Immature natural killer cell (primary cell): ENCODE measurements at regions not wholly inside any gene's neighbourhood (a gene's known extent, or its start where the extent isn't known, plus 50 kb on each side); places are given as distances from the start of the nearest gene placed in this dataset.

ENCODE experiments used
- DNase-seq, 3 donors: peaks; one replicate each; pipeline ENCODE4 v3.0.0; 2022; ENCODE audit warnings: mixed read lengths in 1 of 3
- H3K27ac Mint-ChIP-seq, 6 donors: one replicate each; pipeline ENCODE4 v1.8.0; 2020; ENCODE audit warnings: mixed read lengths in 6 of 6, mild to moderate bottlenecking in 5 of 6, inconsistent platforms in 4 of 6, moderate library complexity in 3 of 6
- H3K27me3 Mint-ChIP-seq, 3 donors: one replicate each; pipeline ENCODE4 v1.8.0; 2020 to 2021; ENCODE audit warnings: low read depth in 3 of 3, mild to moderate bottlenecking in 3 of 3, mixed read lengths in 3 of 3, moderate library complexity in 3 of 3, inconsistent platforms in 1 of 3
- H3K36me3 Mint-ChIP-seq, 3 donors: one replicate each; pipeline ENCODE4 v1.8.0; 2020; ENCODE audit warnings: mixed read lengths in 3 of 3, inconsistent platforms in 2 of 3, mild to moderate bottlenecking in 2 of 3
- H3K4me1 Mint-ChIP-seq, 2 donors: one replicate each; pipeline ENCODE4 v1.8.0; 2020; ENCODE audit warnings: inconsistent platforms in 2 of 2, mild to moderate bottlenecking in 2 of 2, mixed read lengths in 2 of 2, moderate library complexity in 1 of 2
- H3K4me3 Mint-ChIP-seq, 5 donors: one replicate each; pipeline ENCODE4 v1.8.0; 2020; ENCODE audit warnings: mild to moderate bottlenecking in 5 of 5, mixed read lengths in 5 of 5, inconsistent platforms in 3 of 5, moderate library complexity in 3 of 5
- H3K9me3 Mint-ChIP-seq, 6 donors: one replicate each; pipeline ENCODE4 v1.8.0; 2020; ENCODE audit warnings: mild to moderate bottlenecking in 6 of 6, mixed read lengths in 6 of 6, inconsistent platforms in 4 of 6, moderate library complexity in 3 of 6

- Mint-ChIP-seq H3K9me3 (peaks cover 0 to 5% (median 0%) of the 10 kb centered on the region in 6 donors), H3K27me3 (peaks cover 0 to 1% (median 0%) of the 10 kb centered on the region in 3 donors), H3K27ac (no peak overlapping the region), H3K4me1 (no peaks in the 10 kb centered on the region), H3K4me3 (no peak overlapping the region), H3K36me3 (no peaks in the 10 kb centered on the region)
- no peak for DNase-seq
Observed at GRCh38 chr6:104638841-104639290, 220.9 kb downstream of the HACE1 start.

- Mint-ChIP-seq H3K36me3 (no peaks in the 10 kb centered on the region), H3K27me3 (peaks cover 0 to 4% (median 4%) of the 10 kb centered on the region in 3 donors), H3K4me1 (no peaks in the 10 kb centered on the region), H3K27ac (no peak overlapping the region), H3K9me3 (peaks cover 0 to 3% (median 0%) of the 10 kb centered on the region in 6 donors), H3K4me3 (no peak overlapping the region)
- DNase-seq, result no peak
Observed at GRCh38 chr6:104633125-104633524, 226.6 kb downstream of the HACE1 start.

GRCh38 chr6:104632588-104632987 is 227.1 kb downstream of the HACE1 start:
- no peaks in the 10 kb centered on the region for H3K36me3 Mint-ChIP-seq
- H3K27me3 Mint-ChIP-seq, result peaks cover 0 to 4% (median 4%) of the 10 kb centered on the region in 3 donors
- H3K4me1 Mint-ChIP-seq, result no peaks in the 10 kb centered on the region
- H3K9me3 Mint-ChIP-seq, result peaks cover 0 to 2% (median 0%) of the 10 kb centered on the region in 6 donors
- no peak overlapping the region for H3K27ac Mint-ChIP-seq
- no peak overlapping the region for H3K4me3 Mint-ChIP-seq
- no peak for DNase-seq

- Mint-ChIP-seq H3K36me3 (no peaks in the 10 kb centered on the region), H3K27ac (no peak overlapping the region), H3K9me3 (peaks cover 0 to 2% (median 0%) of the 10 kb centered on the region in 6 donors), H3K4me1 (no peaks in the 10 kb centered on the region), H3K27me3 (peaks cover 0 to 4% (median 4%) of the 10 kb centered on the region in 3 donors), H3K4me3 (no peak overlapping the region)
- no peak for DNase-seq
Observed at GRCh38 chr6:104630955-104631354, 228.8 kb downstream of the HACE1 start.

GRCh38 chr6:104630522-104630921 is 229.2 kb downstream of the HACE1 start:
- DNase-seq, result no peak
- Mint-ChIP-seq H3K27me3 (peaks cover 0 to 4% (median 4%) of the 10 kb centered on the region in 3 donors), H3K9me3 (peaks cover 0 to 2% (median 0%) of the 10 kb centered on the region in 6 donors), H3K4me1 (no peaks in the 10 kb centered on the region), H3K4me3 (no peak overlapping the region), H3K27ac (no peak overlapping the region), H3K36me3 (no peaks in the 10 kb centered on the region)

- DNase-seq, result no peak
- Mint-ChIP-seq H3K36me3 (no peaks in the 10 kb centered on the region), H3K9me3 (peaks cover 0 to 3% (median 0%) of the 10 kb centered on the region in 6 donors), H3K27ac (no peak overlapping the region), H3K4me1 (no peaks in the 10 kb centered on the region), H3K27me3 (peaks cover 0 to 4% (median 4%) of the 10 kb centered on the region in 3 donors), H3K4me3 (no peak overlapping the region)
Observed at GRCh38 chr6:104629826-104630225, 229.9 kb downstream of the HACE1 start.

- H3K27me3 Mint-ChIP-seq, result peaks cover 0 to under 1% (median 0%) of the 10 kb centered on the region in 3 donors
- no peaks in the 10 kb centered on the region for H3K36me3 Mint-ChIP-seq
- peaks cover 0 to 3% (median 0%) of the 10 kb centered on the region in 6 donors for H3K9me3 Mint-ChIP-seq
Observed at GRCh38 chr6:104625536-104625935, 234.2 kb downstream of the HACE1 start.

GRCh38 chr6:104623052-104623690 is 236.5 kb downstream of the HACE1 start:
- peaks cover 0 to 3% (median 0%) of the 10 kb centered on the region in 6 donors for H3K9me3 Mint-ChIP-seq
- no peaks in the 10 kb centered on the region for H3K4me1 Mint-ChIP-seq
- peaks cover 0 to 2% (median 0%) of the 10 kb centered on the region in 3 donors for H3K27me3 Mint-ChIP-seq
- peak overlapping the region in 1 of 5 donors; percentile 19 for H3K4me3 Mint-ChIP-seq
- DNase-seq, result no peak
- no peak overlapping the region for H3K27ac Mint-ChIP-seq
- H3K36me3 Mint-ChIP-seq, result no peaks in the 10 kb centered on the region

More at GRCh38 chr6:104625536-104625935, 234.2 kb downstream of the HACE1 start:
- Mint-ChIP-seq H3K4me3 (no peak overlapping the region), H3K4me1 (no peaks in the 10 kb centered on the region), H3K27ac (no peak overlapping the region)
- no peak for DNase-seq

- no peaks in the 10 kb centered on the region for H3K4me1 Mint-ChIP-seq
- no peak overlapping the region for H3K27ac Mint-ChIP-seq
- H3K9me3 Mint-ChIP-seq, result peaks cover 0 to 3% (median 0%) of the 10 kb centered on the region in 6 donors
- H3K27me3 Mint-ChIP-seq, result peaks cover 0 to 2% (median 0%) of the 10 kb centered on the region in 3 donors
- H3K4me3 Mint-ChIP-seq, result no peak overlapping the region
- H3K36me3 Mint-ChIP-seq, result no peaks in the 10 kb centered on the region
- DNase-seq, result no peak
Observed at GRCh38 chr6:104621396-104621795, 238.3 kb downstream of the HACE1 start.

- Mint-ChIP-seq H3K27ac (no peak overlapping the region), H3K36me3 (no peaks in the 10 kb centered on the region), H3K4me1 (no peaks in the 10 kb centered on the region), H3K4me3 (no peak overlapping the region), H3K9me3 (peaks cover 0 to 2% (median 0%) of the 10 kb centered on the region in 6 donors), H3K27me3 (peaks cover 0 to 2% (median 0%) of the 10 kb centered on the region in 3 donors)
- DNase-seq, result no peak
Observed at GRCh38 chr6:104617591-104617990, 242.1 kb downstream of the HACE1 start.

- Mint-ChIP-seq H3K4me1 (no peaks in the 10 kb centered on the region), H3K27me3 (peaks cover 0 to 3% (median 1%) of the 10 kb centered on the region in 3 donors), H3K27ac (no peak overlapping the region), H3K9me3 (peaks cover 0 to 2% (median 0%) of the 10 kb centered on the region in 6 donors), H3K36me3 (no peaks in the 10 kb centered on the region), H3K4me3 (no peak overlapping the region)
- no peak for DNase-seq
Observed at GRCh38 chr6:104614394-104614793, 245.3 kb downstream of the HACE1 start.

GRCh38 chr6:104613416-104614001 is 246.2 kb downstream of the HACE1 start:
- Mint-ChIP-seq H3K27ac (no peak overlapping the region), H3K27me3 (peaks cover 0 to 3% (median 1%) of the 10 kb centered on the region in 3 donors), H3K36me3 (no peaks in the 10 kb centered on the region), H3K9me3 (peaks cover 0 to 2% (median 0%) of the 10 kb centered on the region in 6 donors), H3K4me3 (no peak overlapping the region), H3K4me1 (no peaks in the 10 kb centered on the region)
- DNase-seq, result no peak

GRCh38 chr6:104612541-104612940 is 247.2 kb downstream of the HACE1 start:
- no peak for DNase-seq
- no peaks in the 10 kb centered on the region for H3K36me3 Mint-ChIP-seq
- peaks cover 0 to 3% (median 1%) of the 10 kb centered on the region in 3 donors for H3K27me3 Mint-ChIP-seq
- no peaks in the 10 kb centered on the region for H3K4me1 Mint-ChIP-seq
- H3K4me3 Mint-ChIP-seq, result no peak overlapping the region
- H3K27ac Mint-ChIP-seq, result no peak overlapping the region
- peaks cover 0 to 2% (median 0%) of the 10 kb centered on the region in 6 donors for H3K9me3 Mint-ChIP-seq

GRCh38 chr6:104608101-104608500 is 251.6 kb downstream of the HACE1 start:
- peaks cover 0 to 2% (median 0%) of the 10 kb centered on the region in 6 donors for H3K9me3 Mint-ChIP-seq
- no peak overlapping the region for H3K4me3 Mint-ChIP-seq
- no peak for DNase-seq
- no peak overlapping the region for H3K27ac Mint-ChIP-seq
- H3K36me3 Mint-ChIP-seq, result no peaks in the 10 kb centered on the region
- no peaks in the 10 kb centered on the region for H3K4me1 Mint-ChIP-seq
- peaks cover 0 to 4% (median 3%) of the 10 kb centered on the region in 3 donors for H3K27me3 Mint-ChIP-seq
